ENCODE measurements at regions not wholly inside any gene's neighbourhood (a gene's known extent, or its start where the extent isn't known, plus 50 kb on each side); places are given as distances from the start of the nearest gene placed in this dataset.

DNA sequence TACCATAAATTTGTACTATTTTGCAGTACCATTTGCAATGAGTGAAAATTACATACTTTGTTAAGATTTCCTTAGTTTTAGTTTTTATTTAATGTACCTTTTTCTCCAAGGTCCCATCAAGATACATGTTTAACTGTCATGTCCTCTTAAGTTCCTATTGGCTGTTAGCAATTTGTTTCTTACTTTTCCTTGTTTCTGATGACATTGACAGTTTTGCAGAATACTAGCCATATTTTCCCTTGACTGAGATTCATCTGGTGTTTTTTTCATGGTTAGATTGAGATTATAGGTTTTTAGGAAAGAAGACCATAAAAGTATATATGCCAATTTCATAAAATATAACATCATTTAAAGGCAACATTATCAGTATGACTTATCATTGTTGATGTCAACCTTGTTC is 376.8 kb upstream of the STEAP1 start:
- no peak overlapping the region for H3K4me3 Mint-ChIP-seq (ENCODE audit: unreplicated experiment)
- H3K4me1 Mint-ChIP-seq (ENCODE audit: unreplicated experiment): no peaks in the 10 kb centered on the region
- H3K36me3 Mint-ChIP-seq (ENCODE audit: unreplicated experiment): no peaks in the 10 kb centered on the region
- TF ChIP-seq, protein P1, sequence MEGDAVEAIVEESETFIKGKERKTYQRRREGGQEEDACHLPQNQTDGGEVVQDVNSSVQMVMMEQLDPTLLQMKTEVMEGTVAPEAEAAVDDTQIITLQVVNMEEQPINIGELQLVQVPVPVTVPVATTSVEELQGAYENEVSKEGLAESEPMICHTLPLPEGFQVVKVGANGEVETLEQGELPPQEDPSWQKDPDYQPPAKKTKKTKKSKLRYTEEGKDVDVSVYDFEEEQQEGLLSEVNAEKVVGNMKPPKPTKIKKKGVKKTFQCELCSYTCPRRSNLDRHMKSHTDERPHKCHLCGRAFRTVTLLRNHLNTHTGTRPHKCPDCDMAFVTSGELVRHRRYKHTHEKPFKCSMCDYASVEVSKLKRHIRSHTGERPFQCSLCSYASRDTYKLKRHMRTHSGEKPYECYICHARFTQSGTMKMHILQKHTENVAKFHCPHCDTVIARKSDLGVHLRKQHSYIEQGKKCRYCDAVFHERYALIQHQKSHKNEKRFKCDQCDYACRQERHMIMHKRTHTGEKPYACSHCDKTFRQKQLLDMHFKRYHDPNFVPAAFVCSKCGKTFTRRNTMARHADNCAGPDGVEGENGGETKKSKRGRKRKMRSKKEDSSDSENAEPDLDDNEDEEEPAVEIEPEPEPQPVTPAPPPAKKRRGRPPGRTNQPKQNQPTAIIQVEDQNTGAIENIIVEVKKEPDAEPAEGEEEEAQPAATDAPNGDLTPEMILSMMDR (IDR thresholded peaks at IDR 0.05): no peak
- no peaks in the 10 kb centered on the region for H3K9me3 Mint-ChIP-seq (ENCODE audit: unreplicated experiment)
- H3K27ac Mint-ChIP-seq (ENCODE audit: unreplicated experiment): no peak overlapping the region
- DNase-seq (ENCODE audit: extremely low spot score, unreplicated experiment): no peak
- no peaks in the 10 kb centered on the region for H3K27me3 Mint-ChIP-seq (ENCODE audit: unreplicated experiment)

DNA sequence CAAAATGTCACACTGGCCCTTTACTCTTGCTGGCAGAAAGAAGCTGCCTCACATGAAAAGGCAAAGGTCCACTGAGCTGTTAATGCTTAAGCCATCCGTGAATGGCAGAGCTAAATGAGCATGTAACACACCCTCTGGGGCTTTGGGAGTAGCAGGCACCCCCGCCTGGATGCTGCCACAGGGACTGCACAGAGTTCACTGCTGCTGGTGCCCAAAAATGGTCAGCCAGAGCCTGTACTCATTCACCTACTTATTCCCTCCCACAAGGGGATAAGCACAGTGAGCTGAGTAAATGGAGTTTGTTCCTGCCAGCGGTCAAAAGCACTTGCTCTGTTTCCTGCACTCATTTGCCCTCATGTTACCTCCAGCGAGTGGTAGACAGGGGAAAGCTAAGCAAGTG is 374.0 kb upstream of the STEAP1 start:
- Mint-ChIP-seq H3K27ac (ENCODE audit: unreplicated experiment) (no peak overlapping the region), H3K27me3 (ENCODE audit: unreplicated experiment) (no peaks in the 10 kb centered on the region), H3K9me3 (ENCODE audit: unreplicated experiment) (peaks cover 10% of the 10 kb centered on the region), H3K4me3 (ENCODE audit: unreplicated experiment) (no peak overlapping the region), H3K4me1 (ENCODE audit: unreplicated experiment) (no peaks in the 10 kb centered on the region), H3K36me3 (ENCODE audit: unreplicated experiment) (no peaks in the 10 kb centered on the region)
- DNase-seq (ENCODE audit: extremely low spot score, unreplicated experiment): no peak
- TF ChIP-seq, protein P1 (IDR thresholded peaks at IDR 0.05): no peak

DNA sequence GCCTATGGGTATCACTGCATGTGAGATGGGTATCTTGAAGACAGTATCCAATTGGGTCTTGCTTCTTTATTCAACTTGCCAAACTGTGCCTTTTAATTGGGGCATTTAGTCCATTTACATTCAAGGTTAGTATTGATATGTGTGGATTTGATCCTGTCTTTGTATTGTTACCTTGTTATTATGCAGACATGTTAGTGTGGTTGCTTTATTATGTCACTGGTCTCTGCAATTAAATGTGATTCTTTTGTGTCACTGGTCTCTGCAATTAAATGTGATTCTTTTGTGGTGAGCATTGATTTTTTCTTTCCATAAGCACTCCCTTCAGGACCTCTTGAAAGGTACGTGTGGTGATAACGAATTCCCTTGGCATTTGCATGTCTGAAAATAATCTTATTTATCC is 357.8 kb upstream of the STEAP1 start:
- Mint-ChIP-seq H3K9me3 (ENCODE audit: unreplicated experiment) (peaks cover 45% of the 10 kb centered on the region), H3K4me1 (ENCODE audit: unreplicated experiment) (no peaks in the 10 kb centered on the region), H3K27me3 (ENCODE audit: unreplicated experiment) (no peaks in the 10 kb centered on the region), H3K36me3 (ENCODE audit: unreplicated experiment) (no peaks in the 10 kb centered on the region), H3K27ac (ENCODE audit: unreplicated experiment) (no peak overlapping the region), H3K4me3 (ENCODE audit: unreplicated experiment) (no peak overlapping the region)
- TF ChIP-seq, protein P1 (IDR thresholded peaks at IDR 0.05): no peak
- DNase-seq (ENCODE audit: extremely low spot score, unreplicated experiment): no peak

DNA sequence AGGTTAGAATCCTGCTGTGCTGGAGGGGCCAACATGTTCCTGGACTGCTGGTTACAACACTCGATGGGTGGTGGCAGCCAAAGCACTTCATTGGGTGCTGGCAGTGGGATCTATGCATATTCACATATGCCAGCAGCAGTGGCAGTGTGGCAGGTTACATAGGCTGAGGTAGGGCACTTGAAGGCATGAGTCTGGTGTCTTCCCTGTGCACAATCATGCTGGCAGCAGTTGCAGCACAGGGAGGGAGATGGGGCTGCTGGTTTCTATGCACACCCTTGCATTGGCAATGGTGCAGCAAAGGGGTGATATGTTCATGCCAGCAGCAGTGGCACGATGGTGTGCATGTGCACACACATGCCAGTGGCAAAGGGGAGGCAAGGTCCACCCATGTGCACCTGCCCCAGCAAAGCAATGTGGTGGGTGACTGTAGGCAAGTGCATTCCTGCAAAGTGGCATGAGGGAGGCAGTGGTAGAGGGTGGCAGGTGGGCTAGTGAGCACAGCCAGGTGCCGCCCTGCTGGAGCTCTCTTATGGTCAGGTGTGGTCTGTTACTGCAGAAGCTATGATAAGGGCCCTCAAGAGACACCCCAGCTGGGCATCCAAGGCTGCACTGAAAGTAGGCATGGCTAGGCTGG is 356.2 kb upstream of the STEAP1 start:
- no peak for DNase-seq (ENCODE audit: extremely low spot score, unreplicated experiment)
- H3K4me3 Mint-ChIP-seq (ENCODE audit: unreplicated experiment): no peak overlapping the region
- no peak overlapping the region for H3K27ac Mint-ChIP-seq (ENCODE audit: unreplicated experiment)
- no peaks in the 10 kb centered on the region for H3K4me1 Mint-ChIP-seq (ENCODE audit: unreplicated experiment)
- H3K27me3 Mint-ChIP-seq (ENCODE audit: unreplicated experiment): no peaks in the 10 kb centered on the region
- TF ChIP-seq, protein P1 (IDR thresholded peaks at IDR 0.05): no peak
- H3K9me3 Mint-ChIP-seq (ENCODE audit: unreplicated experiment): peaks cover 45% of the 10 kb centered on the region
- no peaks in the 10 kb centered on the region for H3K36me3 Mint-ChIP-seq (ENCODE audit: unreplicated experiment)

DNA sequence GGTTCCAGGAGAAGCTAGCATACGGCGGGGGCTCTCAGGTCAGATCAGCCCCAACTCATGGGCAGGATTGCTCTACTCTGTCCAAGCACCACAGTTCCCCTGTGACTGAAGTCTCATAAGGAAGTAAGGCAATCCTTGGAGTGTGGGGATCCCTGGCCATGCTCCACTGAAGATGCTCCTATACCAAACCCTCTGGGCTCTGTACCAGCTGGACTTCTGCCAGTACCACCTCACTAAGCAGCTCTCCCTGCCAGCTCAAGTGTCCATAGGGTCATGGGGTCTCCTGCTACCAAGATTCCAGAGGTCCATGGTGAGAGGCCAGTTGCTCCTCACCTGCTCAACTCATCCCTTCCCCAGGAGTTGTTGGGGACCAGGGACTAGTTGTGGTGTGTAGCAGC is 355.7 kb upstream of the STEAP1 start:
- Mint-ChIP-seq H3K36me3 (ENCODE audit: unreplicated experiment) (no peaks in the 10 kb centered on the region), H3K4me1 (ENCODE audit: unreplicated experiment) (no peaks in the 10 kb centered on the region), H3K27me3 (ENCODE audit: unreplicated experiment) (no peaks in the 10 kb centered on the region), H3K27ac (ENCODE audit: unreplicated experiment) (no peak overlapping the region), H3K9me3 (ENCODE audit: unreplicated experiment) (peaks cover 50% of the 10 kb centered on the region), H3K4me3 (ENCODE audit: unreplicated experiment) (no peak overlapping the region)
- TF ChIP-seq, protein P1 (IDR thresholded peaks at IDR 0.05): no peak
- no peak for DNase-seq (ENCODE audit: extremely low spot score, unreplicated experiment)

Measured in osteocyte (in vitro differentiated cells).